ENCODE measurements at regions not wholly inside any gene's neighbourhood (a gene's known extent, or its start where the extent isn't known, plus 50 kb on each side); places are given as distances from the start of the nearest gene placed in this dataset.

DNA sequence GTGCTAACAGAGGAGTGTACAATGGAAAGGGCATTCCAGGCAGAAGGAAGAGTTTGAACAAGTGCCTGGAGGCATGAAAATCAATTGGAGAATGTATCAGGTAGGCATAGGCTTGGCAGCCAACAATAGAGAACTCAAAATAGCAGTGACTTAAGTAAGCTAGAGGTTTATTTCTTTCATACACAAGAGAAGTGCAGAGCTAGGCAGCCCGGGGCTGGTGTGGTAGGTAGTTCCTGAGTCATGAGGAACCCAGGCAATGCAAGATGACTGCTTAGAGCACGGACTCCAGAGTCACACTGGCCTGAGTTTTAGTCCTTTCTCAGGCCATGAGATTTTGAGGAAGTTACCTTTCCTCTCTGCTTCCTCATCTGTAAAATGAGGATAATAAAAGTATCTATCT, 74.8 kb upstream of the LRRN2 start:
- WGBS (ENCODE audit: insufficient coverage): no CpG with 5 or more reads among the region's 2 CpGs
- peak in 2 of 3 donors; percentile 22 to 29 for DNase-seq
- Histone ChIP-seq H3K27me3 (replicated peaks in 2 of 5; ENCODE audit: control insufficient read depth in 4 of 5, insufficient read depth in 5 of 5, low read length in 4 of 5) (peaks cover 0 to 2% (median 0%) of the 10 kb centered on the region in 5 experiments), H3K9me3 (ENCODE audit: control extremely low read depth in 1 of 5, control insufficient read depth in 4 of 5, insufficient read depth in 2 of 5, low read depth in 1 of 5, low read length in 4 of 5) (peaks cover 0 to 3% (median 0%) of the 10 kb centered on the region in 5 experiments), H3K27ac (ENCODE audit: insufficient read depth in 1 of 2, low read depth in 1 of 2, low read length in 2 of 2, poor library complexity in 1 of 2, severe bottlenecking in 2 of 2) (no peak overlapping the region), H3K4me1 (ENCODE audit: control extremely low read depth in 1 of 4, control insufficient read depth in 4 of 4, insufficient read depth in 4 of 4, low read length in 3 of 4) (peaks cover 4 to 19% (median 14%) of the 10 kb centered on the region in 4 experiments), H3K36me3 (ENCODE audit: control insufficient read depth in 4 of 4, insufficient read depth in 4 of 4, low read length in 3 of 4) (no peaks in the 10 kb centered on the region), H3K4me3 (ENCODE audit: control insufficient read depth in 1 of 7, extremely low read depth in 1 of 7, insufficient read depth in 4 of 7, low read depth in 2 of 7, low read length in 6 of 7) (no peak overlapping the region)
- POLR2A ChIA-PET: no interaction called here
- CTCF ChIA-PET: interaction anchor here (1.2 to 3.2 kb wide), 8 partner anchors 9 to 195 kb away, joined by 3 to 16 read pairs (median 6); no protein-coding TSS in a partner anchor

DNA sequence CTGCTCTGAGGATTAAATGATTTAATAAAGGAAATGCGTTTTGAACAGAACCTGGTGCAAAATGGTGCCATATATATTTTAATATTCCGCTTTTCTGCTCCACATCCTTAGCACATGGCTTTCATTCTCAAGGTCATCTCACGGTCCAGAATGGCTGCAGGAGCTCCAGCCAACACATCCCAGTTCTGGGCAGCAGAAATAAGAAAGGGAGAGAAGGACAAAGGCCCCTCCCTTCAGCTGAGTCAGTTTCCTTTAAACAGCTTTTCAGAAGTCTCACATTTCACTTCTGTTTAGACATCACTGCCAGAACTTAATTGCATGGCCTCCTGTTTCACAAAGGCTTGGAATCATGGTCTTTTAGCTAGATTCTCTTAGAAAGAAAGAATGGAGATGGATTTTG, 75.2 kb upstream of the LRRN2 start:
- ChIA-PET CTCF (interaction anchor here (0.7 to 3.2 kb wide), 9 partner anchors 10 to 200 kb away, joined by 3 to 16 read pairs (median 5); no protein-coding TSS in a partner anchor), POLR2A (no interaction called here)
- WGBS (ENCODE audit: insufficient coverage): 100% methylated on average over 1 of the region's 3 CpGs
- DNase-seq: no peak
- H3K9me3 ChIP-seq (ENCODE audit: control extremely low read depth in 1 of 5, control insufficient read depth in 4 of 5, insufficient read depth in 2 of 5, low read depth in 1 of 5, low read length in 4 of 5): peaks cover 0 to 3% (median 0%) of the 10 kb centered on the region in 5 experiments
- H3K36me3 ChIP-seq (ENCODE audit: control insufficient read depth in 4 of 4, insufficient read depth in 4 of 4, low read length in 3 of 4): no peaks in the 10 kb centered on the region
- no peak overlapping the region for H3K27ac ChIP-seq (ENCODE audit: insufficient read depth in 1 of 2, low read depth in 1 of 2, low read length in 2 of 2, poor library complexity in 1 of 2, severe bottlenecking in 2 of 2)
- H3K4me1 ChIP-seq (ENCODE audit: control extremely low read depth in 1 of 4, control insufficient read depth in 4 of 4, insufficient read depth in 4 of 4, low read length in 3 of 4): peaks cover 4 to 19% (median 14%) of the 10 kb centered on the region in 4 experiments
- peaks cover 0 to 6% (median 0%) of the 10 kb centered on the region in 5 experiments for H3K27me3 ChIP-seq (replicated peaks in 2 of 5; ENCODE audit: control insufficient read depth in 4 of 5, insufficient read depth in 5 of 5, low read length in 4 of 5)
- H3K4me3 ChIP-seq (ENCODE audit: control insufficient read depth in 1 of 7, extremely low read depth in 1 of 7, insufficient read depth in 4 of 7, low read depth in 2 of 7, low read length in 6 of 7): no peak overlapping the region

DNA sequence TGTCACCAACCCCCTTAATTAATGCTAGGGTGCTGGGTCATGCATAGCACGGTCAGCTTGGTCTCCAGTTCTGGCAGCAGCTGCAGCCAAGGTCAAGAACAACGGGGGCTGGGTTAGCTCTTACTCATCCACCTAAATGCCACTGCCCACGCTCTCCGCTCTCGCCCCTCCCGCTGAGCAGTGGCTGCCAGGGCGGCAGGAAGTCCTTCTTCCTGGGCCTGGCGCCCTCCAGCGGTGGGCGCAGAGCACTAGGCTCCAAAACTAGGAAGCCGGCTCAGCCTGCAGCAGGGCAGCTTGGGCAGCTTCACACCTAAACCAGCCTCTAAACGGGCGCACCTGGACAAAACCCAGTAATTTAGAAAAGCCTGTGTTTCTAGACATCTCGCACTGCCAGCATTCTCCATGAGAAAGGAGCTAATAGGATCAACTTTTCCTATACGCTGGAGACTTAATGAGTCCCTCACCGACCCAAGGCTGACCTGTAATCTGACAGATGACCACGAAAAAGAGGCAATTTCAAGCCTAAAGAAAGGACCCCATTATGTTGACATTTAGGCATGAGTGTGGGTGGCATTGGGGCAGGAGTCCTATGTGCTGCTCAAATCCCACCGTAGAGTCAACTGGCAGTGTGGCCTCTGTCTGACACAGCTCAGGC, 78.4 kb upstream of the LRRN2 start:
- Histone ChIP-seq H3K4me3 (ENCODE audit: control insufficient read depth in 1 of 7, extremely low read depth in 1 of 7, insufficient read depth in 4 of 7, low read depth in 2 of 7, low read length in 6 of 7) (peak overlapping the region in 2 of 7 experiments; percentile 12 to 48), H3K27me3 (replicated peaks in 2 of 5; ENCODE audit: control insufficient read depth in 4 of 5, insufficient read depth in 5 of 5, low read length in 4 of 5) (peaks cover 0 to 23% (median 2%) of the 10 kb centered on the region in 5 experiments), H3K27ac (ENCODE audit: insufficient read depth in 1 of 2, low read depth in 1 of 2, low read length in 2 of 2, poor library complexity in 1 of 2, severe bottlenecking in 2 of 2) (no peak overlapping the region), H3K36me3 (ENCODE audit: control insufficient read depth in 4 of 4, insufficient read depth in 4 of 4, low read length in 3 of 4) (no peaks in the 10 kb centered on the region), H3K9me3 (ENCODE audit: control extremely low read depth in 1 of 5, control insufficient read depth in 4 of 5, insufficient read depth in 2 of 5, low read depth in 1 of 5, low read length in 4 of 5) (peaks cover 0 to 3% (median 0%) of the 10 kb centered on the region in 5 experiments), H3K4me1 (ENCODE audit: control extremely low read depth in 1 of 4, control insufficient read depth in 4 of 4, insufficient read depth in 4 of 4, low read length in 3 of 4) (peaks cover 0 to 10% (median 5%) of the 10 kb centered on the region in 4 experiments)
- ChIA-PET CTCF (interaction anchor here (0.6 to 7.5 kb wide), 26 partner anchors 10 to 208 kb away, joined by 3 to 39 read pairs (median 4); no protein-coding TSS in a partner anchor), POLR2A (no interaction called here)
- WGBS (ENCODE audit: insufficient coverage): 27% methylated on average over 13 of the region's 18 CpGs
- peak; percentile 69 to 84 (median 83) for DNase-seq

DNA sequence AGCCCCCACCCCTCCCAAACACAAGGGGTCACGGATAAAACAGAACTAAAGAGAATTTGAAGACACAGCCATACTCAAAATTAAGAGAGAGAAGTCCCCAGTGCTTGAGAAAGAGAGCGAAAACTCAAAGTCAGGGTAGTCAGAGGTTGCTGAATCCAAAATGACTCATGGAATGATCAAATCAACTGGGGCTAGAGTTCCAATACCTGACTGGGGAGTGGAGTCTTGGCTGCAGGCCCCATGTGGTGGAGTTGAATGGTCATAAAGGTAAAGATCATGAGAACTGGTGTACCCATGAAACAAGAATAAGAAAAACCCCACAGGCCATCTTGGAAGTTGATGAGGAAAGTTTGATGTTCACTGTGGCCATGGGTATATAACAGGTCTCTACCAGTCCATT, 84.5 kb upstream of the LRRN2 start:
- no peaks in the 10 kb centered on the region for H3K36me3 ChIP-seq (ENCODE audit: control insufficient read depth in 4 of 4, insufficient read depth in 4 of 4, low read length in 3 of 4)
- no peak for DNase-seq
- H3K9me3 ChIP-seq (ENCODE audit: control extremely low read depth in 1 of 5, control insufficient read depth in 4 of 5, insufficient read depth in 2 of 5, low read depth in 1 of 5, low read length in 4 of 5): no peaks in the 10 kb centered on the region
- POLR2A ChIA-PET: no interaction called here
- no peak overlapping the region for H3K4me3 ChIP-seq (ENCODE audit: control insufficient read depth in 1 of 7, extremely low read depth in 1 of 7, insufficient read depth in 4 of 7, low read depth in 2 of 7, low read length in 6 of 7)
- H3K27ac ChIP-seq (ENCODE audit: insufficient read depth in 1 of 2, low read depth in 1 of 2, low read length in 2 of 2, poor library complexity in 1 of 2, severe bottlenecking in 2 of 2): no peak overlapping the region
- H3K4me1 ChIP-seq (ENCODE audit: control extremely low read depth in 1 of 4, control insufficient read depth in 4 of 4, insufficient read depth in 4 of 4, low read length in 3 of 4): no peaks in the 10 kb centered on the region
- CTCF ChIA-PET: no interaction called here
- H3K27me3 ChIP-seq (replicated peaks in 2 of 5; ENCODE audit: control insufficient read depth in 4 of 5, insufficient read depth in 5 of 5, low read length in 4 of 5): peaks cover 0 to 23% (median 7%) of the 10 kb centered on the region in 5 experiments
- WGBS (ENCODE audit: insufficient coverage): 100% methylated on average over 1 of the region's 2 CpGs

DNA sequence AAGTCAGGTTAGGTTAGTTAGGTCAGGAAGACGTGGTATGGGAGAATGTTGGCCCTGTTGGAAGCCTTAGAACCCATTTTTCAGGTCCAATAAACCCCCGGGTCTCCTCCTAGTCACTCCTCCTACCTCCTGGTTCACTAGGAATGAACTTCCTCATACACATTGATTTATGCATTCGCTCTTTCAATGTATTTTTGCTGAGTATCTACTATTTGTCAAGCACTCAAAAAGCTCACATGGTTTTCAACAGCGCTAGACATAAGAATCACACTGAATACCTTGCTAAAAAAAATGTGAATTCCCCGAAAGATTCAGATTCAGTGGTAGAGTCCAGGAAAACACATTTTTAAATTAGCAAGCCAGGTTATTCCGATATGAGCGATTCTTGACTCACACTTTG, 85.8 kb upstream of the LRRN2 start:
- POLR2A ChIA-PET: no interaction called here
- H3K27me3 ChIP-seq (replicated peaks in 2 of 5; ENCODE audit: control insufficient read depth in 4 of 5, insufficient read depth in 5 of 5, low read length in 4 of 5): peaks cover 0 to 13% (median 7%) of the 10 kb centered on the region in 5 experiments
- H3K36me3 ChIP-seq (ENCODE audit: control insufficient read depth in 4 of 4, insufficient read depth in 4 of 4, low read length in 3 of 4): no peaks in the 10 kb centered on the region
- CTCF ChIA-PET: interaction anchor here (1.3 to 1.6 kb wide), 3 partner anchors 27 to 206 kb away, joined by 3 to 6 read pairs (median 3); no protein-coding TSS in a partner anchor
- H3K4me1 ChIP-seq (ENCODE audit: control extremely low read depth in 1 of 4, control insufficient read depth in 4 of 4, insufficient read depth in 4 of 4, low read length in 3 of 4): no peaks in the 10 kb centered on the region
- H3K4me3 ChIP-seq (ENCODE audit: control insufficient read depth in 1 of 7, extremely low read depth in 1 of 7, insufficient read depth in 4 of 7, low read depth in 2 of 7, low read length in 6 of 7): no peak overlapping the region
- 99% methylated on average over 7 of the region's 7 CpGs for WGBS (ENCODE audit: insufficient coverage)
- H3K27ac ChIP-seq (ENCODE audit: insufficient read depth in 1 of 2, low read depth in 1 of 2, low read length in 2 of 2, poor library complexity in 1 of 2, severe bottlenecking in 2 of 2): no peak overlapping the region
- no peaks in the 10 kb centered on the region for H3K9me3 ChIP-seq (ENCODE audit: control extremely low read depth in 1 of 5, control insufficient read depth in 4 of 5, insufficient read depth in 2 of 5, low read depth in 1 of 5, low read length in 4 of 5)
- no peak for DNase-seq

DNA sequence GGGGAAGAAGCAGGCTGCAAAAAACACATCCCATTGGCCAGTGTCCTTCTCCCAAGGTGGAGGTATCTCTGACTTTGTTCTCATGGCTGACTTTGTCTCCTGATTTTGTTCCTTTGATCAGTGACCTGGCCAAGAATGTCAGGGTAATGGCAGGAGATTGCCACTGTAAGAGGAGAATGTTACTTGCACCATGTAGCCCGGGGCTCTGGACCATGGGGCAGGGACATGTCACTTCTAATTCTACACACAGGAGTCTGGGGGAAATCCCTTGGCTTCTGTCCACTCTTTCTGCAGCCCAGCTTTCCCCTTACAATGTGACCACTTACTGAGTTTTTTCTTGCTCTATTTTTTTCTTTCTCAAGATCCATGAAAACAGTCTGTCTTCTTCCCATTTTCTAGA, 87.7 kb upstream of the LRRN2 start:
- H3K9me3 ChIP-seq (ENCODE audit: control extremely low read depth in 1 of 5, control insufficient read depth in 4 of 5, insufficient read depth in 2 of 5, low read depth in 1 of 5, low read length in 4 of 5): no peaks in the 10 kb centered on the region
- H3K27me3 ChIP-seq (replicated peaks in 2 of 5; ENCODE audit: control insufficient read depth in 4 of 5, insufficient read depth in 5 of 5, low read length in 4 of 5): peaks cover 0 to 7% (median 3%) of the 10 kb centered on the region in 5 experiments
- 44% methylated on average over 1 of the region's 1 CpG for WGBS (ENCODE audit: insufficient coverage)
- no peaks in the 10 kb centered on the region for H3K4me1 ChIP-seq (ENCODE audit: control extremely low read depth in 1 of 4, control insufficient read depth in 4 of 4, insufficient read depth in 4 of 4, low read length in 3 of 4)
- no peak for DNase-seq
- H3K4me3 ChIP-seq (ENCODE audit: control insufficient read depth in 1 of 7, extremely low read depth in 1 of 7, insufficient read depth in 4 of 7, low read depth in 2 of 7, low read length in 6 of 7): no peak overlapping the region
- no peaks in the 10 kb centered on the region for H3K36me3 ChIP-seq (ENCODE audit: control insufficient read depth in 4 of 4, insufficient read depth in 4 of 4, low read length in 3 of 4)
- H3K27ac ChIP-seq (ENCODE audit: insufficient read depth in 1 of 2, low read depth in 1 of 2, low read length in 2 of 2, poor library complexity in 1 of 2, severe bottlenecking in 2 of 2): no peak overlapping the region
- POLR2A ChIA-PET: no interaction called here
- CTCF ChIA-PET: interaction anchor here (1.2 to 1.7 kb wide), 3 partner anchors 10 to 33 kb away, joined by 3 to 6 read pairs (median 3); no protein-coding TSS in a partner anchor

DNA sequence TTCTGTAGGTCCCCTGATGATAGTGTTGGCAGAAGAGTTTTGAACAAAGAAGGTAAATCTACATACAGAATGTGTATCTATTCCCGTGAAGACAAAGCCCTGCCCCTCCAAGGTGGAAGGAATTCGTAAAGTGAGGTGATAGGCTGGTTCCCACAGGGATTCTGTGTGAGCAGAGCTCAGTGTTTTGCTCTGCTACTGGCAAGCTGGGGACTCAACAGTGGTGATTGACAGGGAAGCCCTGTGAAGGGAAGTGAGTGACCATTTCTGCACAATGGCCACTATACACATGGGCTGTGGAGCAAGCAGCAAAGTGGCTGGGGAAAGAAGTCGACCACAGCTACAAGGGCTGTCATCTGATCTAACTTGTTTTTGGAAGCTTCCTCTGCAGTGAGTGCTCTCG, 90.0 kb upstream of the LRRN2 start:
- H3K27me3 ChIP-seq (replicated peaks in 2 of 5; ENCODE audit: control insufficient read depth in 4 of 5, insufficient read depth in 5 of 5, low read length in 4 of 5): peaks cover 0 to 6% (median 2%) of the 10 kb centered on the region in 5 experiments
- no peaks in the 10 kb centered on the region for H3K9me3 ChIP-seq (ENCODE audit: control extremely low read depth in 1 of 5, control insufficient read depth in 4 of 5, insufficient read depth in 2 of 5, low read depth in 1 of 5, low read length in 4 of 5)
- CTCF ChIA-PET: interaction anchor here (0.5 to 1.5 kb wide), 4 partner anchors 8 to 115 kb away, joined by 3 to 6 read pairs (median 4); no protein-coding TSS in a partner anchor
- no peaks in the 10 kb centered on the region for H3K4me1 ChIP-seq (ENCODE audit: control extremely low read depth in 1 of 4, control insufficient read depth in 4 of 4, insufficient read depth in 4 of 4, low read length in 3 of 4)
- no peak overlapping the region for H3K27ac ChIP-seq (ENCODE audit: insufficient read depth in 1 of 2, low read depth in 1 of 2, low read length in 2 of 2, poor library complexity in 1 of 2, severe bottlenecking in 2 of 2)
- WGBS (ENCODE audit: insufficient coverage): 76% methylated on average over 4 of the region's 4 CpGs
- no peak overlapping the region for H3K4me3 ChIP-seq (ENCODE audit: control insufficient read depth in 1 of 7, extremely low read depth in 1 of 7, insufficient read depth in 4 of 7, low read depth in 2 of 7, low read length in 6 of 7)
- no peak for DNase-seq
- POLR2A ChIA-PET: no interaction called here
- H3K36me3 ChIP-seq (ENCODE audit: control insufficient read depth in 4 of 4, insufficient read depth in 4 of 4, low read length in 3 of 4): no peaks in the 10 kb centered on the region
